Heart right ventricle (tissue), 16 donors: ENCODE measurements at regions not wholly inside any gene's neighbourhood (a gene's known extent, or its start where the extent isn't known, plus 50 kb on each side); places are given as distances from the start of the nearest gene placed in this dataset.

Source experiments
- ATAC-seq, 8 donors: fragments of 200-7000 bp; cut with Tn5 transposase; one replicate each; pipeline ENCODE4 v1.9.1; 2020; ENCODE audit warnings: mild to moderate bottlenecking in 8 of 8, moderate library complexity in 8 of 8, moderate number of reproducible peaks in 1 of 8
- DNase-seq, 2 donors: peaks; one replicate each; pipeline ENCODE4 v3.0.0-alpha.2; 2020
- H3K27ac ChIP-seq, 10 donors: fragments of 200-600 bp; sonication (generic) in 2 of 10; one replicate each; pipeline versions ENCODE4 v1.5.0 to v1.8.0; 2020 to 2022; ENCODE audit warnings: mild to moderate bottlenecking in 3 of 10
- H3K27me3 ChIP-seq, 7 donors: fragments of 200-600 bp; one replicate each; pipeline ENCODE4 v1.8.0; 2021 to 2022; ENCODE audit warnings: mild to moderate bottlenecking in 2 of 7
- H3K36me3 ChIP-seq, 9 donors: fragments of 200-600 bp; sonication (generic) in 1 of 9; one replicate each; pipeline versions ENCODE4 v1.5.0 to v1.8.0; 2020 to 2022; ENCODE audit warnings: mild to moderate bottlenecking in 2 of 9
- H3K4me1 ChIP-seq, 9 donors: fragments of 200-600 bp; sonication (generic) in 1 of 9; one replicate each; pipeline versions ENCODE4 v1.5.0 to v1.8.0; 2020 to 2022; ENCODE audit warnings: mild to moderate bottlenecking in 4 of 9
- H3K4me3 ChIP-seq, 10 donors: fragments of 200-600 bp; sonication (generic) in 2 of 10; one replicate each; pipeline versions ENCODE4 v1.5.0 to v1.8.0; 2020 to 2022; ENCODE audit warnings: mild to moderate bottlenecking in 7 of 10, moderate library complexity in 2 of 10
- H3K9me3 ChIP-seq, 11 donors: fragments of 200-600 bp in 10 of 11; sonication (generic) in 2 of 11; one replicate each; pipeline versions ENCODE4 v1.5.0 to v1.8.0; 2013 to 2022; ENCODE audit warnings: mild to moderate bottlenecking in 2 of 11, control low read depth in 1 of 11, moderate library complexity in 1 of 11
- WGBS, 2 donors: extraction: QIAGEN DNeasy Blood & Tissue Kit; methylation state at CpG; one replicate each; pipeline ENCODE4 v1.1.7; 2013; ENCODE audit warnings: inconsistent platforms in 1 of 2; 5-methylcytosine and 5-hydroxymethylcytosine counted together
- intact Hi-C, 10 donors: fragments of 100-400 bp; cut with DNase I; formaldehyde crosslinking; loops; one replicate each; pipeline versions ENCODE4 v1.11.1 to v1.14.2; 2022
- TF ChIP-seq, protein P1 (sequence below), 9 donors: fragments of 200-600 bp; sonication (generic) in 2 of 9; IDR thresholded peaks; one replicate each; pipeline versions ENCODE4 v1.5.0 to v1.8.0; 2021 to 2022; ENCODE audit warnings: antibody characterized with exemption in 9 of 9, mild to moderate bottlenecking in 5 of 9, moderate library complexity in 1 of 9
- donor health status: Arrhythmogenic right ventricular cardiomyopathy.
- donor health status: ischemic (EF 13 %, LVEDD 7.1; RV severe dilation, severe dysfunction).
- donor health status: healthy with polysubstance abuse.
- donor health status: DM: no; HTN: yes; CAD: no.
- donor health status: DM: no; HTN: no; CAD: no.
- donor health status: ischemic (EF 25% LVEDD 6.9; RV normal size, moderate dysfunction).
- donor health status: ischemic (EF 25% LVEDD 5.7; RV mildly dilated, moderate dysfunction).
- donor health status: healthy.
- donor health status: DM: yes; HTN: yes; CAD: no.
- donor health status: Ischemic cardiomyopathy.
- donor health status: ischemic (EF 35%, LVEDD 5.7; RV mildly dilated, moderate dysfunction).
- donor health status: nonischemic (EF 11% LVEDD 7.7; RV severe dilation, severe dysfunction).
- donor health status: DM: yes; HTN: yes; CAD: no.
- donor health status: PGD.
- donor health status: ischemic (EF 29% LVEDD 5.4; RV normal size, mild dysfunction).
- donor health status: nonischemic (EF 23%, LVEDD 6.1; RV moderate dilation, normal function).

DNA sequence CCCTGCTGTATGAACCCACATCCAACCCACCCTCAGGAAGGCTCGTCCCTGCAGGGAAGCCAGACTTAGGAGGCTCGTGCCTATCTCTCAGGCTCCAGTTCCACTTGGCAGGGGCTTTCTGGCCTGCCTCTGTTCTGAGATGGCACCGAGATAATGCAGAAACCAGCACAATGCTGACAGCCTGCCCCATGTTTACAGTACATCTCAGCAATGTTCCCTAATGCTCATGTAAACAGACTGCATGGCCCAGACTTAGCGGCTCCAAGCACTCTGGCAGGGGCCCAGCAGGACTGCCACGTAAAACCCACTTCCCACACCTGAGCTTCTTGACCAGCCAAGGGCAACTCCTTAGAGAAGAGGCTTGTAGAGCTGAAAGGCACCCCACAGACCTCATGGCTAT, 499.5 kb upstream of the BRINP1 start:
- intact Hi-C loops = loop anchor here in 1 of 10 donors (5.0 kb wide), 1 partner anchor 1881 kb away; no protein-coding TSS in a partner anchor
- Histone ChIP-seq H3K27me3 (no peaks in the 10 kb centered on the region), H3K4me3 (no peak overlapping the region), H3K36me3 (no peaks in the 10 kb centered on the region), H3K9me3 (peaks cover 0 to 10% (median 0%) of the 10 kb centered on the region in 11 donors), H3K4me1 (no peaks in the 10 kb centered on the region), H3K27ac (no peak overlapping the region)
- WGBS, 2 donors = 30 to 40% methylated on average over 5 of the region's 5 CpGs
- no peak for ATAC-seq
- TF ChIP-seq, protein P1, sequence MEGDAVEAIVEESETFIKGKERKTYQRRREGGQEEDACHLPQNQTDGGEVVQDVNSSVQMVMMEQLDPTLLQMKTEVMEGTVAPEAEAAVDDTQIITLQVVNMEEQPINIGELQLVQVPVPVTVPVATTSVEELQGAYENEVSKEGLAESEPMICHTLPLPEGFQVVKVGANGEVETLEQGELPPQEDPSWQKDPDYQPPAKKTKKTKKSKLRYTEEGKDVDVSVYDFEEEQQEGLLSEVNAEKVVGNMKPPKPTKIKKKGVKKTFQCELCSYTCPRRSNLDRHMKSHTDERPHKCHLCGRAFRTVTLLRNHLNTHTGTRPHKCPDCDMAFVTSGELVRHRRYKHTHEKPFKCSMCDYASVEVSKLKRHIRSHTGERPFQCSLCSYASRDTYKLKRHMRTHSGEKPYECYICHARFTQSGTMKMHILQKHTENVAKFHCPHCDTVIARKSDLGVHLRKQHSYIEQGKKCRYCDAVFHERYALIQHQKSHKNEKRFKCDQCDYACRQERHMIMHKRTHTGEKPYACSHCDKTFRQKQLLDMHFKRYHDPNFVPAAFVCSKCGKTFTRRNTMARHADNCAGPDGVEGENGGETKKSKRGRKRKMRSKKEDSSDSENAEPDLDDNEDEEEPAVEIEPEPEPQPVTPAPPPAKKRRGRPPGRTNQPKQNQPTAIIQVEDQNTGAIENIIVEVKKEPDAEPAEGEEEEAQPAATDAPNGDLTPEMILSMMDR (IDR thresholded peaks at IDR 0.05) = no peak
- DNase-seq = no peak

DNA sequence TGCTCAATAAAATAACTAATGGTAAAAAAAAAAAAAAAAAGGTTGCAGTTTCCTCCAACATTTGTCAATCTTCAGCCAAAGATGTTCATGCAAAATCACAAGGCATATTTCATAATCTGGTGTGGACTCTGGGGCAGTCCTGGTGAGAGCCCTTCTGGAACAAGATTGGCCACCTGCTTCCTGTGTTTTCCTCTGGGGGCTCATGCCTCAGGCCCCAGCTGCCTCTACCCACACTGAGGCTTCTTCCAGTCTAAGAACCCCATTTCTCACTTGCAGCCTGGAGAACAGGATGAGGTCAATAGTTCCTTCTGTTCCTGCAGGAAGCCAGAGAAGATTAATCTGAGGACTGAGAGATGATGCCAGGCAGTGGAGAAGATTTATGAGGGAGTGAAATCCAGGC, 492.6 kb upstream of the BRINP1 start:
- intact Hi-C loops = no loop called here
- no peak for DNase-seq
- Histone ChIP-seq H3K9me3 (peaks cover 0 to 10% (median 0%) of the 10 kb centered on the region in 11 donors), H3K4me1 (no peaks in the 10 kb centered on the region), H3K27ac (no peak overlapping the region), H3K27me3 (peaks cover 0 to 4% (median 0%) of the 10 kb centered on the region in 7 donors), H3K36me3 (no peaks in the 10 kb centered on the region), H3K4me3 (no peak overlapping the region)
- TF ChIP-seq, protein P1 (IDR thresholded peaks at IDR 0.05) = no peak
- peak in 5 of 8 donors; percentile 22 to 77 (median 44) for ATAC-seq

DNA sequence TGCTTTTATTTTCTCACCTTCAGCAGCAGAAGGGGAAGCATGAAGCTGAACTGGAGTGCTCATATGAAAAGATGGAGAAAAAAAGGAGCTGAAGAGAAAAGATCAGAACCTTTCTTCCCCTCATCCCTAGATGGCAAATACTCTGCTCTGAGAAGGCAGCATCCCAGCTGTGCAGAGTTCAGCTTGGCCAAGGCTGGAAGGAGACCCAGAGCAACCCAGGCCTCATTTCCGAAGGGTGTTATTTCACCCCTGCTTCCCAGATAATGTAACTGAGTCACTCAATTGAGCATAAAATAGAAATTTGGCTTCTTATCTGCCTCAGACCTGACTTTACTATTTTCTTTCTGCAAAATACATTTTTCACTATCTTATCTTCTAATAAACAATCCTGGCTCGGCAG, 489.9 kb upstream of the BRINP1 start:
- Histone ChIP-seq H3K27ac (peak overlapping the region in 1 of 10 donors; percentile 39), H3K4me1 (no peaks in the 10 kb centered on the region), H3K9me3 (peaks cover 0 to 4% (median 0%) of the 10 kb centered on the region in 11 donors), H3K4me3 (no peak overlapping the region), H3K27me3 (peaks cover 0 to 4% (median 0%) of the 10 kb centered on the region in 7 donors), H3K36me3 (no peaks in the 10 kb centered on the region)
- intact Hi-C loops = loop anchor here in 1 of 10 donors (10.0 kb wide), 1 partner anchor 64 kb away; no protein-coding TSS in a partner anchor
- peak in 4 of 8 donors; percentile 42 to 66 (median 46) for ATAC-seq
- TF ChIP-seq, protein P1 (IDR thresholded peaks at IDR 0.05) = no peak
- WGBS, 2 donors = 46 to 63% methylated on average over 2 of the region's 2 CpGs
- no peak for DNase-seq

DNA sequence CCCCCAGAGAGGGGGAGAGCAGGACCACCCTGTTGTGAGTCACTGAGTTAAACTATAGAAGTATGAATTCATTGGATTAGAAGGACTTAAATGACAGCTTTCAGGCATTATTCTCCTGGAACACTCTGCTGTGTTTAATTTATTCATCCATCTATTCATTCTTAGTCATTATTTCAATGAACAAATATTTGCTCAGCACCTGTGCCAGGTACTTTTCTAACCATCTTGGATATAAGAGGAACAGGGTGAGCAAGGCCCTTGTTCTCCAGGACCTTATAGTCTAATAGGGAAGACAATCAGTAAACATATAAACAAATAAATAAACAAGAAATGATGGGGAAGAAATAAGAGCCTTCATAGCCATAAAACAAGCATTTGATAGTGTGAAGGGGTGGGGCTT, 483.9 kb upstream of the BRINP1 start:
- TF ChIP-seq, protein P1 (IDR thresholded peaks at IDR 0.05) = no peak
- no peak overlapping the region for H3K27ac ChIP-seq
- intact Hi-C loops = loop anchor here in 1 of 10 donors (10.0 kb wide), 1 partner anchor 58 kb away; no protein-coding TSS in a partner anchor
- no peaks in the 10 kb centered on the region for H3K36me3 ChIP-seq
- DNase-seq = no peak
- no peaks in the 10 kb centered on the region for H3K27me3 ChIP-seq
- ATAC-seq = no peak
- no peaks in the 10 kb centered on the region for H3K4me1 ChIP-seq
- H3K4me3 ChIP-seq = no peak overlapping the region
- H3K9me3 ChIP-seq = no peaks in the 10 kb centered on the region
